Liver (tissue), 2 donors: ENCODE measurements at regions not wholly inside any gene's neighbourhood (a gene's known extent, or its start where the extent isn't known, plus 50 kb on each side); places are given as distances from the start of the nearest gene placed in this dataset.

ENCODE experiments used
- CTCF ChIP-seq: fragments of 150-350 bp; IDR thresholded peaks from 2 replicates; pipeline ENCODE4 v1.5.1; 2017; ENCODE audit warnings: improper control_type of control experiment, low read depth, low read length; ENCODE audit not compliant: missing input control
- REST ChIP-seq: IDR thresholded peaks from 2 replicates; pipeline ENCODE4 v1.6.1; 2016; ENCODE audit warnings: antibody characterized with exemption, mild to moderate bottlenecking
- donor health status: healthy.

- TF ChIP-seq CTCF (no peak), REST (no peak)
Measured at GRCh38 chr2:22126978-22127377, 1003.2 kb downstream of the TDRD15 start.
